Fibroblast of the conjunctiva (primary cell): ENCODE measurements at regions not wholly inside any gene's neighbourhood (a gene's known extent, or its start where the extent isn't known, plus 50 kb on each side); places are given as distances from the start of the nearest gene placed in this dataset.

Source experiments
- DNase-seq: peaks from one replicate; pipeline ENCODE4 v3.0.0-alpha.2; 2010; ENCODE audit warnings: low read depth

- no peak for DNase-seq
Measured at GRCh38 chr2:234596696-234597575, 100.1 kb upstream of the ARL4C start.

- DNase-seq, result no peak
Measured at GRCh38 chr2:234595829-234596228, 98.9 kb upstream of the ARL4C start.

- DNase-seq, result no peak
Measured at GRCh38 chr2:234594715-234595114, 97.8 kb upstream of the ARL4C start.

GRCh38 chr2:234593636-234594035 is 96.8 kb upstream of the ARL4C start:
- no peak for DNase-seq

GRCh38 chr2:234592541-234592940 is 95.7 kb upstream of the ARL4C start:
- DNase-seq, result no peak

- no peak for DNase-seq
Measured at GRCh38 chr2:234590076-234590475, 93.2 kb upstream of the ARL4C start.

GRCh38 chr2:234588054-234588430 is 91.2 kb upstream of the ARL4C start:
- no peak for DNase-seq

GRCh38 chr2:234587341-234588053 is 90.6 kb upstream of the ARL4C start:
- no peak for DNase-seq

- DNase-seq, result no peak
Measured at GRCh38 chr2:234583331-234583730, 86.5 kb upstream of the ARL4C start.

- DNase-seq, result no peak
Measured at GRCh38 chr2:234580686-234581085, 83.8 kb upstream of the ARL4C start.

- no peak for DNase-seq
Measured at GRCh38 chr2:234579231-234579962, 82.5 kb upstream of the ARL4C start.

- DNase-seq, result no peak
Measured at GRCh38 chr2:234578389-234578788, 81.5 kb upstream of the ARL4C start.

GRCh38 chr2:234577191-234577590 is 80.3 kb upstream of the ARL4C start:
- no peak for DNase-seq

GRCh38 chr2:234571620-234572407 is 74.9 kb upstream of the ARL4C start:
- DNase-seq, result no peak

GRCh38 chr2:234570476-234570875 is 73.6 kb upstream of the ARL4C start:
- no peak for DNase-seq

GRCh38 chr2:234569776-234570430 is 73.0 kb upstream of the ARL4C start:
- no peak for DNase-seq

GRCh38 chr2:234566622-234567021 is 69.7 kb upstream of the ARL4C start:
- no peak for DNase-seq

- DNase-seq, result no peak
Measured at GRCh38 chr2:234565842-234566619, 69.2 kb upstream of the ARL4C start.

GRCh38 chr2:234565201-234565600 is 68.3 kb upstream of the ARL4C start:
- no peak for DNase-seq

GRCh38 chr2:234564699-234565098 is 67.8 kb upstream of the ARL4C start:
- DNase-seq, result peak; percentile 31

GRCh38 chr2:234559609-234560008 is 62.7 kb upstream of the ARL4C start:
- DNase-seq, result no peak
